PC-3 (cell line): ENCODE measurements at regions not wholly inside any gene's neighbourhood (a gene's known extent, or its start where the extent isn't known, plus 50 kb on each side); places are given as distances from the start of the nearest gene placed in this dataset.

Experiments
- ATAC-seq: fragments of 200-7000 bp; cut with Tn5 transposase; 2 replicates; pipeline ENCODE4 v1.9.1; 2020; ENCODE audit warnings: mild to moderate bottlenecking, moderate library complexity
- BruUV-seq: library from RNA; stranded (reverse); fragments of 400-500 nt; replicated peaks from 2 replicates; lab custom pipeline; 2021; lab: Mats Ljungman, UMichigan
- CTCF ChIA-PET: fragments of 300-600 bp; sonication (Branson Sonifier 250); formaldehyde crosslinking; loops from one replicate; lab custom pipeline; 2022; ENCODE audit warnings: antibody characterized with exemption; lab: Charles Lee
- POLR2A ChIA-PET: fragments of 300-600 bp; sonication (Branson Sonifier 250); formaldehyde crosslinking; loops from one replicate; lab custom pipeline; 2022; ENCODE audit warnings: antibody characterized with exemption; ENCODE audit not compliant: unreplicated experiment; lab: Charles Lee
- DNase-seq: peaks from one replicate; pipeline ENCODE4 v3.0.0-alpha.2; 2015
- H2AFZ ChIP-seq: fragments of 300-600 bp; sonication (generic); 2 replicates; pipeline ENCODE4 v1.6.0; 2016; ENCODE audit warnings: antibody characterized with exemption, low read length
- H3F3A ChIP-seq: fragments of 300-600 bp; sonication (generic); one replicate; pipeline ENCODE4 v1.6.0; 2017; ENCODE audit warnings: antibody characterized with exemption, low read length, control low read depth, mild to moderate bottlenecking; ENCODE audit not compliant: unreplicated experiment
- H3K27ac ChIP-seq: fragments of 300-600 bp; sonication (generic); 2 replicates; pipeline ENCODE4 v1.5.1; 2016; ENCODE audit warnings: mild to moderate bottlenecking, low read length
- H3K27me3 ChIP-seq: fragments of 300-600 bp; sonication (generic); 2 replicates; pipeline ENCODE4 v1.6.1; 2016; ENCODE audit warnings: low read length, mixed read lengths
- H3K36me3 ChIP-seq: fragments of 300-600 bp; sonication (generic); 2 replicates; pipeline ENCODE4 v1.6.1; 2016; ENCODE audit warnings: low read depth, mixed run types, low read length, mixed read lengths
- H3K4me1 ChIP-seq: fragments of 300-600 bp; sonication (generic); 2 replicates; pipeline ENCODE4 v1.5.1; 2016; ENCODE audit warnings: low read length; ENCODE audit not compliant: insufficient read depth
- H3K4me2 ChIP-seq: fragments of 300-600 bp; sonication (generic); 2 replicates; pipeline ENCODE4 v1.6.0; 2016; ENCODE audit warnings: low read length
- H3K4me3 ChIP-seq: fragments of 300-600 bp; sonication (generic); 2 replicates; pipeline ENCODE4 v1.5.1; 2016; ENCODE audit warnings: mild to moderate bottlenecking, low read length, mixed read lengths
- H3K79me2 ChIP-seq: fragments of 300-600 bp; sonication (generic); 2 replicates; pipeline ENCODE4 v1.6.1; 2017; ENCODE audit warnings: low read length, mixed read lengths
- H3K9ac ChIP-seq: fragments of 300-600 bp; sonication (generic); 2 replicates; pipeline ENCODE4 v1.6.0; 2016; ENCODE audit warnings: mild to moderate bottlenecking, low read length
- H3K9me2 ChIP-seq: fragments of 300-600 bp; sonication (generic); replicated peaks from 2 replicates; pipeline ENCODE4 v1.6.1; 2016; ENCODE audit warnings: mixed run types, low read length, mixed read lengths
- H3K9me3 ChIP-seq: fragments of 300-600 bp; sonication (generic); 2 replicates; pipeline ENCODE4 v1.6.1; 2016; ENCODE audit warnings: low read length, mixed read lengths
- H4K20me1 ChIP-seq: fragments of 300-600 bp; sonication (generic); 2 replicates; pipeline ENCODE4 v1.6.1; 2016; ENCODE audit warnings: low read length, mixed read lengths
- EZH2 ChIP-seq: fragments of 300-600 bp; sonication (generic); IDR thresholded peaks from one replicate; pipeline ENCODE4 v1.6.1; 2017; ENCODE audit warnings: antibody characterized with exemption, mild to moderate bottlenecking, low read length; ENCODE audit not compliant: unreplicated experiment
- EZH2phosphoT487 ChIP-seq: fragments of 300-600 bp; sonication (generic); IDR thresholded peaks from 2 replicates; pipeline ENCODE4 v1.6.1; 2018; ENCODE audit warnings: mild to moderate bottlenecking, antibody characterized with exemption, low read length, borderline replicate concordance
- intact Hi-C: fragments of 100-400 bp; cut with micrococcal nuclease; formaldehyde crosslinking; loops from 2 replicates; pipeline ENCODE4 v1.9.0; 2023
- TF ChIP-seq, protein P1 (sequence below): fragments of 300-600 bp; sonication (generic); conservative IDR thresholded peaks from 2 replicates; pipeline ENCODE4 v1.5.1; 2017; ENCODE audit warnings: antibody characterized with exemption, low read depth, mild to moderate bottlenecking, low read length

DNA sequence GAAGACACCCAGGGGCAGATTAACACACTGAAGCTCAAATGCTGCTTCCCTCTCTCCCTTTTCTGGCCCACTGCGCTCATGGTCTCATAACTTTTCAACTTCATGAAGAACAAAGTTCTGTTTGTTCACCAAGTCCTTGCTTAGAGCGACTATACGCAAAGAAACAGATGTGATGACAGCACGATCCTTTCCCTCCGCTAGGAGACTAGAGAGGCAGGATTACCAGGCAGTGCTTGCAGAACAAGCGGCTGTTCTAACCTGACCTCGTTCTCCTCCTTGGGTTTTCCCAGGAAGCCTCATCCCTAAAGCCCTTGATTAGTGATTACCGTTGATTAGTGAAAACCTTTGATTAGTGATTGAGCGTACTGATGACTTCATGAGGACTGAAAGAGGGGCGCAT is 649.9 kb downstream of the IRX1 start:
- intact Hi-C loops, result no loop called here
- Histone ChIP-seq H3K27me3 (no peaks in the 10 kb centered on the region), H3K27ac (no peak overlapping the region), H3K79me2 (no peaks in the 10 kb centered on the region), H3K4me3 (no peak overlapping the region), H3F3A (no peaks in the 10 kb centered on the region), H3K36me3 (no peaks in the 10 kb centered on the region), H3K9me2 (no peaks in the 10 kb centered on the region), H3K4me1 (no peaks in the 10 kb centered on the region), H2AFZ (no peak overlapping the region), H3K9me3 (peaks cover 3% of the 10 kb centered on the region; the same call in 1 of the 2 replicates), H4K20me1 (no peaks in the 10 kb centered on the region), H3K9ac (no peak overlapping the region), H3K4me2 (no peak overlapping the region)
- no peak for DNase-seq
- TF ChIP-seq, protein P1, sequence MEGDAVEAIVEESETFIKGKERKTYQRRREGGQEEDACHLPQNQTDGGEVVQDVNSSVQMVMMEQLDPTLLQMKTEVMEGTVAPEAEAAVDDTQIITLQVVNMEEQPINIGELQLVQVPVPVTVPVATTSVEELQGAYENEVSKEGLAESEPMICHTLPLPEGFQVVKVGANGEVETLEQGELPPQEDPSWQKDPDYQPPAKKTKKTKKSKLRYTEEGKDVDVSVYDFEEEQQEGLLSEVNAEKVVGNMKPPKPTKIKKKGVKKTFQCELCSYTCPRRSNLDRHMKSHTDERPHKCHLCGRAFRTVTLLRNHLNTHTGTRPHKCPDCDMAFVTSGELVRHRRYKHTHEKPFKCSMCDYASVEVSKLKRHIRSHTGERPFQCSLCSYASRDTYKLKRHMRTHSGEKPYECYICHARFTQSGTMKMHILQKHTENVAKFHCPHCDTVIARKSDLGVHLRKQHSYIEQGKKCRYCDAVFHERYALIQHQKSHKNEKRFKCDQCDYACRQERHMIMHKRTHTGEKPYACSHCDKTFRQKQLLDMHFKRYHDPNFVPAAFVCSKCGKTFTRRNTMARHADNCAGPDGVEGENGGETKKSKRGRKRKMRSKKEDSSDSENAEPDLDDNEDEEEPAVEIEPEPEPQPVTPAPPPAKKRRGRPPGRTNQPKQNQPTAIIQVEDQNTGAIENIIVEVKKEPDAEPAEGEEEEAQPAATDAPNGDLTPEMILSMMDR, result no peak
- TF ChIP-seq EZH2, result no peak
- no peak for TF ChIP-seq EZH2phosphoT487
- BruUV-seq, result no TSS peak
- ChIA-PET POLR2A (no interaction called here), CTCF (no interaction called here)
- ATAC-seq, result no peak

DNA sequence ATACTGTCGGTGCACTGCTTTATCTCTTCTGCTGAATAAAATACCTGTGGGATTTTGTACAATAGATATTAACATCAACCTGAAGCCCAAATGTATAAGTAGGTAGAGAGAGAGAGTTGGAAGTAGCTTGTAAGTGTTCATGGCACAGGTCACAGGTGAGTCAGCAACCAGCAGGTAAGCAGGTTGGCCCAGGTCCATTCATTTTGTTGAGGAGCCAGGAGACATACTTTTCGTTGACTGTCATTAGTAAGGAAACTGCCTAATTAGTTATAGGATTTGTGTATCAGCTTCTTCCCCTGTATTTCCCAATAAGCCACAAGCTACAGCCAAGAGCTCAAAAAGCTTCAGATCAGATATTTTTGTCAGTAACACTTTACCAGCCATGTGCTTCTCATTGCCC is 650.8 kb downstream of the IRX1 start:
- H3K9me2 ChIP-seq, result no peaks in the 10 kb centered on the region
- no peaks in the 10 kb centered on the region for H3K79me2 ChIP-seq
- H4K20me1 ChIP-seq, result no peaks in the 10 kb centered on the region
- no peak overlapping the region for H3K27ac ChIP-seq
- CTCF ChIA-PET, result no interaction called here
- no peak overlapping the region for H3K4me3 ChIP-seq
- BruUV-seq, result no TSS peak
- peaks cover 2% of the 10 kb centered on the region; the same call in 1 of the 2 replicates for H3K9me3 ChIP-seq
- no peak overlapping the region for H3K9ac ChIP-seq
- H3K27me3 ChIP-seq, result no peaks in the 10 kb centered on the region
- intact Hi-C loops, result no loop called here
- H3K4me1 ChIP-seq, result no peaks in the 10 kb centered on the region
- POLR2A ChIA-PET, result no interaction called here
- DNase-seq (no peak), ATAC-seq (no peak)
- TF ChIP-seq EZH2 (no peak), EZH2phosphoT487 (no peak)
- TF ChIP-seq, protein P1, result no peak
- no peaks in the 10 kb centered on the region for H3K36me3 ChIP-seq
- no peak overlapping the region for H3K4me2 ChIP-seq
- H2AFZ ChIP-seq, result no peak overlapping the region
- H3F3A ChIP-seq, result no peaks in the 10 kb centered on the region

DNA sequence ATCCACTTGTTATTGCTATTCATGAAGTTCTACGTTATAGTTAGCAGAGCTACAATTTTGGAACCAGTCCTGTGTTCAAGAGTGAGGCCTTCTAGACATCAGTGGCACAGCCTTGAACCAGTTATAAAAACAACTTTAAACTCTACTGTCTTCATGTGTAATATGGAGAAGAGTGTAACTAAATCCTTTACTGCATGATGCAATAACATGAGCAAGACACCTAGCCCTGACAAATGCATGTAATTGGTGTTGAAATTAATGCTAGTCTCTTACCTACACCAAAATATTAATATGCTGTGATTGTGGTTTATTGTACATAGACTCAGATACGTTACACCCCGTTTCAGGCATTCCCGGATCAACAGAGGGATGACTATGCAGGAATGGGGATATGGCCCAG is 654.6 kb downstream of the IRX1 start:
- ATAC-seq, result no peak
- intact Hi-C loops, result no loop called here
- H3K79me2 ChIP-seq, result no peaks in the 10 kb centered on the region
- H3K36me3 ChIP-seq, result no peaks in the 10 kb centered on the region
- ChIA-PET CTCF (no interaction called here), POLR2A (no interaction called here)
- H3F3A ChIP-seq, result no peaks in the 10 kb centered on the region
- no peak overlapping the region for H2AFZ ChIP-seq
- no peak overlapping the region for H3K4me3 ChIP-seq
- no peak for DNase-seq
- H3K27me3 ChIP-seq, result no peaks in the 10 kb centered on the region
- H3K9me2 ChIP-seq, result no peaks in the 10 kb centered on the region
- H3K9ac ChIP-seq, result no peak overlapping the region
- H3K4me1 ChIP-seq, result no peaks in the 10 kb centered on the region
- H3K9me3 ChIP-seq, result 0 out of 2 replicates have a peak, but pooled peaks cover 8% of the 10 kb centered on the region
- H4K20me1 ChIP-seq, result no peaks in the 10 kb centered on the region
- H3K4me2 ChIP-seq, result no peak overlapping the region
- no peak for TF ChIP-seq EZH2
- TF ChIP-seq EZH2phosphoT487, result no peak
- TF ChIP-seq, protein P1, result no peak
- BruUV-seq, result no TSS peak
- no peak overlapping the region for H3K27ac ChIP-seq
